ELF-1 (cell line): ENCODE measurements at regions not wholly inside any gene's neighbourhood (a gene's known extent, or its start where the extent isn't known, plus 50 kb on each side); places are given as distances from the start of the nearest gene placed in this dataset.
"Not testable (repeated sequence)": the region's sequence is repeated elsewhere in the genome, so short reads cannot be mapped to it uniquely, and the experiment has no call there.

ENCODE experiments used
- DNase-seq: peaks from one replicate; pipeline ENCODE4 v3.0.0-alpha.2; 2016; ENCODE audit warnings: low read depth, low spot score

- not testable (repeated sequence) for DNase-seq
These were observed 217.6 kb downstream of the IRX2 start for GRCh38 chr5:2533848-2534247.

GRCh38 chr5:2532809-2533208 is 218.7 kb downstream of the IRX2 start:
- no peak for DNase-seq

- no peak for DNase-seq
These were observed 220.2 kb downstream of the IRX2 start for GRCh38 chr5:2531318-2531717.

- DNase-seq, result no peak
These were observed 220.9 kb downstream of the IRX2 start for GRCh38 chr5:2530609-2531008.

GRCh38 chr5:2529371-2530092 is 221.9 kb downstream of the IRX2 start:
- no peak for DNase-seq

GRCh38 chr5:2525351-2525750 is 226.1 kb downstream of the IRX2 start:
- DNase-seq, result no peak

GRCh38 chr5:2524620-2525019 is 226.9 kb downstream of the IRX2 start:
- no peak for DNase-seq

GRCh38 chr5:2523180-2523579 is 228.3 kb downstream of the IRX2 start:
- no peak for DNase-seq

- no peak for DNase-seq
These were observed 229.1 kb downstream of the IRX2 start for GRCh38 chr5:2522372-2522771.

GRCh38 chr5:2519153-2519552 is 232.3 kb downstream of the IRX2 start:
- DNase-seq, result no peak

- no peak for DNase-seq
These were observed 234.0 kb downstream of the IRX2 start for GRCh38 chr5:2517451-2517850.

GRCh38 chr5:2515180-2515764 is 236.2 kb downstream of the IRX2 start:
- no peak for DNase-seq

GRCh38 chr5:2514484-2514883 is 237.0 kb downstream of the IRX2 start:
- DNase-seq, result no peak

GRCh38 chr5:2511706-2512105 is 239.8 kb downstream of the IRX2 start:
- DNase-seq, result no peak

- DNase-seq, result no peak
These were observed 240.4 kb downstream of the IRX2 start for GRCh38 chr5:2511126-2511525.

- no peak for DNase-seq
These were observed 241.9 kb downstream of the IRX2 start for GRCh38 chr5:2509527-2509926.

GRCh38 chr5:2508514-2508913 is 243.0 kb downstream of the IRX2 start:
- no peak for DNase-seq

- no peak for DNase-seq
These were observed 243.9 kb downstream of the IRX2 start for GRCh38 chr5:2507611-2508010.

- no peak for DNase-seq
These were observed 244.9 kb downstream of the IRX2 start for GRCh38 chr5:2506603-2507002.

GRCh38 chr5:2505217-2505616 is 246.3 kb downstream of the IRX2 start:
- DNase-seq, result no peak

- DNase-seq, result no peak
These were observed 248.4 kb downstream of the IRX2 start for GRCh38 chr5:2502970-2503594.

GRCh38 chr5:2499917-2500316 is 251.6 kb downstream of the IRX2 start:
- DNase-seq, result no peak

GRCh38 chr5:2496891-2497290 is 254.6 kb downstream of the IRX2 start:
- DNase-seq, result no peak
